Stimulated activated CD4-positive, alpha-beta T cell treated with anti-CD3 and anti-CD28 coated beads, Interleukin-1b, Interleukin-23, amount 100 ng/mL, for 1 hour (primary cell): ENCODE measurements at regions not wholly inside any gene's neighbourhood (a gene's known extent, or its start where the extent isn't known, plus 50 kb on each side); places are given as distances from the start of the nearest gene placed in this dataset.

Experiments used
- DNase-seq, 2 donors: peaks; one replicate each; pipeline ENCODE4 v3.0.0-alpha.2; 2020; ENCODE audit warnings: low read depth in 2 of 2

DNA sequence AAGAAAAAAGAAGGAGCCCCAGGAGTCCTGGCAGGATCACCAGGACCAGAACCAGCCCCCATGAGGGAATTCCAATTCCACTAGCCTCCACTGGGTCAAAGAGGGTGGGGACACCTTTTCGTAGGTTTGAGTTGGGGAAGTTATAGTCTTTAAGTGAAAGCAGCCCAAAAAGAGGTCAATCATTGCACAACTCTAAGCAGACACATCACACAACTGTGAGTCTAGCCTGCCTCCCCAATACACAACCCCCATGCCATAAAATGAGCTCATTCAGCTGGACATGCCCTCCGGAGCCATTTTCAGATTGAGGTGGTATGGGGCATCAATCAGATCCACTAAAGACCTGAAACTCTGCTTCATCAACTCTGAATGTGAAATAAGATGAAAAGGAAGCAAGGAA lies 179.9 kb downstream of the NPHP4 start:
- DNase-seq: no peak

- no peak for DNase-seq
Observed at GRCh38 chr1:5811419-5811818, 180.8 kb downstream of the NPHP4 start.

GRCh38 chr1:5810553-5811270 lies 181.5 kb downstream of the NPHP4 start:
- no peak for DNase-seq

DNA sequence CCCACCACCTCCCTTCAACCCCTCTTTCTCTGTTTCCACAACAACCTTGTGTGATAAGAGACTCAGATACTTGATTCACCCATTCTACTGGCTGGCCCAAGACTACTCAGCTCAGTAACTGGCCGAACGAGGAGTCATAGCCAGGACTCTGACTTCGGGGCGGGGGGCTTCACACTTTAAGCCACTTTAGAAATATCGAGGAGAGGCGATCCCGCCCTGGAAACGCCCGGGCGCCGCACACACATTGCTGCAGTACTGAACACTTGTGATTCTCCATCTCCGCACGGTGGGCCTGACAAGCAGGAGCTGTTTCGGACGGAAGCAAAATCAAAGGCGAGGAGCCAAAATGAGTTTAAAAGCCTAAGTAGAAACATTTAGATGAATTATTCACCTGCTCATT lies 182.1 kb downstream of the NPHP4 start:
- no peak for DNase-seq

GRCh38 chr1:5809207-5809788 lies 182.9 kb downstream of the NPHP4 start:
- no peak for DNase-seq

DNA sequence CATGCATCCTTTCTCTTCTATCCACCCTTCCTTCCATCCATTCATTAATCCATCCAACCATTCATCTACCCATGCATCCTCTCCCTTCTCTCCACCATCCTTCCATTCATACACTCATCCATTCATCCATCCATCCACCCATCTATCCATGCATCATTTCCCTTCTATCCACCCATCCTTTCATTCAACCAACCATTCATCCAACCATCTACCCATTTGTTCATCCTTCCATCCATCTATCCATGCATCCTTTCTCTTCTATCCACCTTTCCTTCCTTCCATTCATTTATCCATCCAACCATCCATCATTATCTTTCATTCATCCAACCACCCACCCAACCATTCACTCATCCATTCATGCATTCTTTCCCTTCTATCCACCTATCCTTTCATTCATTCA lies 188.4 kb downstream of the NPHP4 start:
- no peak for DNase-seq

DNA sequence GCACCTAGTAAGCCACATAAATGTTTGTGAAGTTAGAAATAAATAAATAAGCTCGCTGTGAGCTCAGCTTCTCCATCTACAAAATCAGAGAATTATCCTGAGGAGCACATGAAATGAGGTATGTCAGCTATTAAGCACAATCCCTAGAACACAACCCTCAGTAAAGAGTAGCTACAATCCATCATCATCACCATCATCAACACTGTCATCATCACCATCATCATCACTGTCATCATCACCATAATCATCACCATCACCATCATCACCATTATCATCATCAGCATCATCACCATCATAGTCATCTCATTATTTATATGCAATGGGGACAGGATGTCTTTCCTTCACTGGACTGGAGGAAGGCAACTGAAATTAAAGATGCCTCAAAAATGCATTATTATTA lies 189.6 kb downstream of the NPHP4 start:
- DNase-seq: no peak

DNA sequence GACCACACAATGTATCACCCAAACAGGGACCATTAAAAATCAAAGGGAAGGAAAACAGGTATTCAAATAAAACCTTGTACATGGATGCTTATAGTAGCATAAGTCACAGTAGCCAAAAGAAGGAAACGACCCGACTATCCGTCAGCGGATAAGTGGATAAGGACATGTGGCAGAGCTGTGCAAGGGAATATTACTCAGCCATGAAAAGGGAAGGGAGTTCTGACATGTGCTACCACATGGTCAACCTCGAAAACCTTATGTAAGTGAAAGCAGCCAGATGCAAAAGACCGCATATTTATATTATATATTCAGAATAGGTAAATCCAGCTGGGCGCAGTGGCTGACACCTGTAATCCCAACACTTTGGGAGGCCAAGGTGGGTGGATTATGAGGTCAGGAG lies 193.3 kb downstream of the NPHP4 start:
- no peak for DNase-seq

GRCh38 chr1:5798151-5798730 lies 194.0 kb downstream of the NPHP4 start:
- DNase-seq: no peak

- no peak for DNase-seq
Observed at GRCh38 chr1:5796028-5796427, 196.2 kb downstream of the NPHP4 start.

DNA sequence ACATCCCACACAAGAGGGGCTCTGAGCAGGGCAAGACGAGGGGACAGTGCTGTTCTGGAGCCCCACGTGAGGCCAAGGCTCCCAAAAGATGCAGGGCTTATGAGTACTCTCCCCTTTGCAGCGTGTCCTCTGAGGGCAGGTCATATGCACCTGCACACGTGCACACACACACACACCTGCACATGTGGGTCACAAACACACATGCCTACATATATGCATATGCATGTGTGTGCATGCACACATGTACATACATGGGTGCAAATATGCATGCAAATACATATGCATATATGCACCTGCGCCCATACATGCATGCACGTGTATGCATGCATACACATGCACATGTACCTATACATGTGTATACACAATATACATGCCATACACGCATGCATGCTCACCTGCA lies 197.9 kb downstream of the NPHP4 start:
- DNase-seq: no peak

DNA sequence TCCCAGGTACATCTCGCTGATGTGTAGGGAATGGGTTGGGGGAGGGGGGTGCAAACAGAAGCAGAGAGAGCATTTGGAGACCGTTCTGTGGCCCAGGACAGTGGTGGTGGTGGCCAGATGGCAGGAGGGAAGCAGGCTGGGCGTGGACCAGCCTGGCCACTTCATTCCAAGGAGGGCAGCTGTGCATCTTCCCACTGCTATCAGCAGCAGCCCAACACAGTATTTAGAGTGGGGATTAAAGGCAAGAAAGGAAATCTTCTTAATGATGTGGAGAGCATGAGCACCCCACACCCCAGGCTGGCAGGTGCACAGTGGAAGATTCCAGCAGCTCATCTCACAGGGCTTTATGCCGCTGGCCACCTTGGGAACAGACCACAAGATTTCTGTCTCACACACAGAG lies 198.7 kb downstream of the NPHP4 start:
- DNase-seq: no peak

DNA sequence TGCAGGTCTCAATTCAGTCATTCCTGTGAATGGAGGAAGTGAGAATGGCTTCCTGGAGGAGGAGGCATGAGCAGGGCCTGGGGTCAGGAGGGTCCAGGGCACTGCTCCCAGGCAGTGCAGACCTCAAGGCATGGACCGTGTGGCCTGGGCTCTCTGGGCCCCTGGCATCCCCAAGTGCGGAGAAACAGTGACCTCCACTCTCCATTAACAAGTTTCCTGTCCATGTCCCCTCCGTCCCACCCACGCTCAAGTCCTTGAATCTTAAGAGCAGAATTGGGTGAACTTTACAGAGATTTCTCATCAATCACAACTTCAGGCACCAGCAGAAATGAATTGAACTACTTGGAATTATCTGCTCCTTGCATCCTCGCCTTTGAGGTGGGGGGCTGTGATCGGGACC lies 211.1 kb downstream of the NPHP4 start:
- no peak for DNase-seq

GRCh38 chr1:5780324-5780716 lies 211.9 kb downstream of the NPHP4 start:
- no peak for DNase-seq

DNA sequence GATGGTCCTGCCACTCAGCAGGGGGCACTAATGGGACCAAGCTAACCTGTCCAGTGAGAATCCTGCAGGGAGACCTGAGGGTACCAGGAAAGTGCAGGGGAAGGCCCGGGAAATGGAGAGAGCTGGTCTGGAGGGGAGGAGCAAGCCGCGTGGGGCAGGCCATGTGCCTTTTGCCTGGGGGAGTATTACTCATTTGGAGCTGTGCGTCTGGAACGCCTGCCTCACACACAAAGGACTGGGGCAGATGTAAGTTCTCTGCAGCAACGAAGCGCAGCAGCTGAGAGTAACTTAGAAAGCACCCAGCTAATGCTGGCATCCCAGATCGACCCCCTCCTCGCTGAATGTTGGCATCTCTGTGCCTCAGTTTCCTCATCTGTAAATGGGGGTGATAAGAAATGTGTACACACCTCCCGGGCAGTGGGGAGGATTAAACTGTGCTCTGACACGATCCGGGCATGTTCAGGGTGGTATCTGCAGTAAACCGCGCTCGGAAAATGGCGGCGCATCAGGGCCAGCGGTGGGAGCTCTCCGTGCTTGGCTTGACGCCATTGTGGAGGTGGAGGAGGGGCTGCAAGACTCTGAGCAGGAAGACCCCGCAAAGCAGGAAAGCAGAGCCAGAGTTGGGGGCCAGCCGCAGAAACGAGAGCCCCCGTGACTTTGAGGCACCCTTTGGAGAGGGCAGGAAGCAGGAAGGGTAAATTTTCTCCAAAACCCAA lies 212.5 kb downstream of the NPHP4 start:
- no peak for DNase-seq

GRCh38 chr1:5776035-5776550 lies 216.1 kb downstream of the NPHP4 start:
- no peak for DNase-seq

DNA sequence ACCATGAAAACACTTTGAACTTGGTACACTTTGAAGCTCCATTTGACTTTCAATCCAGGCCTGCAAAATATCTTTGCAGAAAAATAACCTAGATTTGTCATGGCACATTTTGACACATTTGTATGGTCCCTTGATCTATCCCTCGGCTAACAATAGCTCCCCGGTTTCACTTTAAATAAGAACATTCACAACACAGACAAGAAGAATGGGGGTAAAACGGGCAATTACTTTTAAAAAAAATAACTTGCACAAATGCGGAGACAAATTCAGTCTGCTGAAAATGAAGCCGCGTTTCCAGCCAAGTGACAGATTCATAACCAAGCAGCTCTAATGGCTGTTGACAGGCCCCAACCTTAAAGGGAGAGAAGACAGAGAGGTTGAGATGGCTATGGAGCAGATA lies 218.2 kb downstream of the NPHP4 start:
- no peak for DNase-seq

DNA sequence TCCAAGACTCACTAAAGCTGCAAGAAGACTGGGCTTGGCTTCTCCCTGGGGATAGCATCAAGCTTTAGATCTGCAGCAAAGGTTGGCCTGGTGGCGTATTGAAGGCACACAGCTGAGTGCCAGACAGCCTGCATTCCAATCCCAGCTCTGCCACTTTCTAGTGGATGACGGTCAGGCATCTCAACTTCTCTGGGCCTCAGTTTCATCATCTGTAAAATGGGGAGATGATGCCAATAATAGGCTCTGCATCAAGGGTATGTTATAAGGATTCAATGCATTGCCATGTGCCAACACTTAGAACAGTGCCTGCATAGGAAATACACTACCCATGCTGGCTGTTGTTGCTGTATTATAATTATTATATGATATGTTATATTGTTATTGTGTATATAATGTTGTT lies 220.4 kb downstream of the NPHP4 start:
- no peak for DNase-seq

DNA sequence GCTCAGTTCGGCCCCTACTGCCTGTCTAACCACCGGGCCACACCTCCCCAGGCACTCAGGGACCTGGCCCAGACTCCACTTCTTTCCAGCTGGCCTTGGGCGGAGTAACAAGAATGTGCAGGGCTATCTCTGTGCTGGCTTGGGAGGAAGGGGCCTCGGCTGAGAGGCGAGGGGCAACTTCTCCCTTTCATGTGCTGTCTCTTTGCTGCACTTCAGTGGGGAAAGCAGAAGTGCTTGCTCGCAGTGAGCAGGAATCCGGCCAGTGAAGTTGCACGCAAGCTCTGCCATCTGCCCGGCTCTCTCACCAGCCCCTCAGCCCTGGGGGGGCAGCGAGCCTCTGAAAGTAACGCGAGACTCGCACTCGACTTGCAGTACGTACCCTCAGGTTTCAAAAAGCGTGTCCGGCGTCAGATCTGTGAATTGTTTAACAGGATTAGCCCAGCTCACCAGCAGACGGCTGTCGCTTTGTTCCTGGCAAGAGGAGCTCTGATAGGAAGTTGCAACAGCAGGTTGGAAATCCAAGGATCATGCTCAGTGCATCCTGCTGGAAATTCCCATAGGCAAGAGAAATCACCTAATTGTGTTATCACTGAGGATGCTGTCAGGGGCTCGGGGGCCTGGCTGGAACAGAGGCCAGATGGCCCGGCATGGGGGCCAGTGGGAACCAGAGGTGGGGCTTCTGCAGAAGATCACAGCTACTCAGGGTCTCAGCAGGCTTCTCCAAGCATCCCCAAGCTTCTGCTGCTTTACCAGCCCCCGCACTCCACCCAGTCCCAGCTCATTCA lies 221.1 kb downstream of the NPHP4 start:
- DNase-seq: no peak

DNA sequence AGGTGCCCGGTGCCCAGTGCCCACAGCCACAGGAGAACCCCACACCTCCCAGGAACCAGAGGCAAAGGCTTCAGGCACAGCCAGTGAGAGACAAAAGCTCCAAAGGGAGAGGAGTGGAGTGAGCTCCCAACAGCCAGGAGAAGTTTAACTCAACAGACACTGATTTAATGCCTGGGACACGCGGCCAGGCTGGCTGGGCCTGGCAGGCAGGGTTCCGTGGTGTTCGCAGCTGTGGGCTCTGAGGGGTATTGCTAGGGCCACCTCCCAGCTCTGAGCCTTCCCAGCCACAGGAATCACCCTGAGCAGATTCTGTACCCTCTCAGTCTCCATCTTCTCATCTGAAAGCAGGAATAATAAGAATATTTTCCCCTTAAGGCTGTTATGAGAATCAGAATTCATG lies 222.5 kb downstream of the NPHP4 start:
- no peak for DNase-seq

DNA sequence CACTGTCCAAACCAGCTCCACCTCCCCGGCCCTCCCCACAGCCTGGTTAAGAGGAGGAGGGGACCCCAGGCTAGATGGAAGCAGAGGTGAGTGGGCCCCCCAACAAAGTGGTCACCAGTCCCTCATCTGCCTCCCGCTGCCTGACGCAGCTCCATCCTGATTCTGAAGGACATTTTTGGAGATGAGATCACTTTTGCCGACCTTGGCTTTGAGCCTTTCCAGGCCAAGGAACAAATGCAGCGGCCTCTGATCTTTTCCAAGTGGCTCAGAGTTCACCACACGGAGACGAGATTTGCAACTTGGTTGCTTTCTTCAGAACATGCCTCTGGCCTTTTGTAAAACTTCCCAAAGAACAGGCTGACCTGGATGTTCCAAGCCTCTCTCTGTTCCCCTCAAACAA lies 223.1 kb downstream of the NPHP4 start:
- no peak for DNase-seq

DNA sequence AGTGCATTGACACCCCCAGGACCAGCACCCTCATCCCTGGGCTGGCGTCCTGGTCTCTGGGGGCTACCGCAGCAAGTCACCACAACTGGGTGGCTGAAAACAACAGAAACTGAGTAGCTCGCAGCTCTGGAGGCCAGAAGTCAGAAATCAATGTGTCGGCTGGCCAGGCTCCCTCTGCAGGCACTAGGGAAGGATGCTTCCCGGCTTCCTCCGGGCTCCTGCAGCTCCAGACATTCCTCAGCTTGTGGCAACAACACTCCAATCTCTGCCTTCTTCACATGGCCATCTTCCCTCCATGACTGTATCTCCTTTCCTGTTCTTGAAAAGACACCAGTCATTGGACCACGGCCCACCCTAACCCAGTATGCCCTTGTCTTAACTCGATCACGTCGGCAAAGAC lies 224.2 kb downstream of the NPHP4 start:
- no peak for DNase-seq
